ENCODE measurements at regions not wholly inside any gene's neighbourhood (a gene's known extent, or its start where the extent isn't known, plus 50 kb on each side); places are given as distances from the start of the nearest gene placed in this dataset.

DNA sequence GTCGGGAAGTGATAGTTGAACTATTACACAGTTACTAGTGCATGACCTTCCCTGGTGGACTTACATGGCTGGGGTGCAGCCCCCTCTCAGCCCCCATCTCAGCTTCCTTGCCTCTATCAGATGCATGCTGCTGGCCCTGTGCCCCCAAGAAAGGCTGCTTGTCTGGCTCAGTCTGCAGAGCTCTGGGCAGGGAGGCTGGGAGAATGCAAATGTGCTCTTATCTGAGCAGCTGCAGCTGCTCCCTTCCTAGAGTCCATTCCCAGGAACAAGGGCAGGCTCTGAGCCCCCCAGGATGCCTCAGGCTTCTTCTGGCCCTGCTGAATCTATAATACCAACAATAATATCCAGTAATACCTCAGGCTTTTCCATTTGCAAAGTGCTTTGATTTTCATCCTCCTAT is 218.1 kb upstream of the SRRM4 start:
- no peak for DNase-seq (ENCODE audit: low read depth)

DNA sequence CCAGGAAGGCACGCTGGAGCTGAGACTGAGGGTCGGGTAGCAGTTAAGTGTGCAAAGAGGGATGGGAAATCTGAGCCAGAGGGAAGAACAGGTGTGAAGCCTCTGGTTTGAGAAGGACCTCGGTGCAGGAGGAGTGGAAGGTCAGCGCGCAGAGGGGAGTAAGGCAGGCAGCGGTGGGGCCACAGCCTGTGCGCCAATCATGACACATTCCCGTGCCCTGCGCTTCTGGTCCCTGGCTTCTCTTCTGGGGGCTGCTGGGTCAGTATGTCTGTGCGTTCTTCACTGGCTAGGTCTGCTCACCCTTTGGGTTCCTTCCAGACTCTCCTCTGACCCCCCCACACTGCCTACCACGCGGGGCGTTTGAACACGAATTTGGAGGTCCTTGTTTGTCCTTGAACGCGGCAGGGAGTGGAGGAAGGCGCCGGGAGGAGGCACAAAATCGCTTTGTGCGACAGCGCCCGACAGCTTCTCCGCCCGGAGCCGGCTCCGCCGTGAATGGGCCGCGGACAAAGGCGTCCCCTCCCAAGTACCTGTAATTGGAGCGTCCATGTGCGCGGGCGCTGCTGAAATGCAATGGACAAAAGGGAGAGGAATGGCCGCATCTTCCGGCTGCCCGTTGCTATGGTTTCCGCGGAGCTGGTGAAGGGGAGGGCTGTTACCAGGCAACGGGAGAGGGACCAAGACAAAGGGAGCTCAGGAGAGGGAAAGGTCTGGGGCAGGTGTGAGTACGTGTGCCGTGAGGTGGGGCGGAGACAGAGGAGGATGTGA is 207.2 kb upstream of the SRRM4 start:
- DNase-seq (ENCODE audit: low read depth), result no peak

DNA sequence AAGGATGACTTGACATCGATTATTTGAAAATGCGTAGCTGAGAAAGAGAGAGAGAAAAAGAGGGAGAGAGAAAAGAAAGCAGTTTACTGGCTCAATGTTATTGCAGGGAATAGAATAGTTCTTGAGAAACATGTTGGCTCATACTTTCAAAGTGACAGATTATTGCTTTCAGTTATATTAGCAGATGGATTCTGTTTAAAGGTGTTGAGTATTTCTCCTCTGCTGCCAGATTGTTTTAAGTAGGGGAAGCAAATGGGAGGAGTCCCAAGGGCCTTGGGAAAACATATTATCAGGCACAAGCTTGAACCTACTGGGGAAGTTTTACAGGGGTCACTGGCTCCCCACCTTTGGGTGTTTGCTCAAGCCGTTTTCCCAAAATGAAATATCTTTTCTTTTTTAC is 203.8 kb upstream of the SRRM4 start:
- no peak for DNase-seq (ENCODE audit: low read depth)

DNA sequence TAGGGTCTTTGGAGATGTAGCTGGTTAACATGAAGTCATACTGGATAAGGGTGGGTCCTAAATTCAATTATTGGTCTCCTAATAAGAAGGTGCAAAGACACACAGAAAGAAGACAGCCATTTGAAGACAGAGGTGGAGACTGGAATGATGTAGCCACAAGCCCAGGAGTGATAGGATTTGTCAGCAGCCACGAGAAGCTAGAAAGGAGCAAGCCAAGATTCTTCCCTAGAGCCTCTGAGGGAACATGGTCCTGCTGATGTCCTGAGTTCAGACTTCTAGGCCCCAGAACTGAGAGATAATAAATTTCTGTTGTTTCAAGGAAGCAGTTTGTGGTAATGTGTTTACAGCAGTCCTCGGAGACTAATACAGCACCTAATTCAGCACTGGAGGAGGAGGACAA is 203.3 kb upstream of the SRRM4 start:
- DNase-seq (ENCODE audit: low read depth), result no peak

DNA sequence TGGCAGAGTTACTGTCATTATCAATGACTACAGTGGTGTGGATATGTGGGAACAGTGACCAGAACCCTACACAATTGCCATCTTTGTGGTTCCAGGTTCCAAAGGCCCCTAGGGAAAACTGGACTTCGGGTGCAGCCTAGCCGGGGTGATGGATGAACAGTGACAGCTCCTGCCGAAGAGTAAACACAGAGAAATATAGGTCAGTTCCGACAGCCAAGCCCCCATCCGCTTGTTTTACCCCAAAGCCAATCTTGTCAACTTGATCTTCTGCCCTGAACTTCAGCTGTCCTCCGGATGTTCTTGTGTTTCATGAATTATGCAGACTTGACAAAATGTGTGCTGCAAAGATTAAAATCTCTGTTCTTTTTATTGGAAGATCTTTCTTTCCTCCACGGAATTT is 200.4 kb upstream of the SRRM4 start:
- DNase-seq (ENCODE audit: low read depth), result no peak

DNA sequence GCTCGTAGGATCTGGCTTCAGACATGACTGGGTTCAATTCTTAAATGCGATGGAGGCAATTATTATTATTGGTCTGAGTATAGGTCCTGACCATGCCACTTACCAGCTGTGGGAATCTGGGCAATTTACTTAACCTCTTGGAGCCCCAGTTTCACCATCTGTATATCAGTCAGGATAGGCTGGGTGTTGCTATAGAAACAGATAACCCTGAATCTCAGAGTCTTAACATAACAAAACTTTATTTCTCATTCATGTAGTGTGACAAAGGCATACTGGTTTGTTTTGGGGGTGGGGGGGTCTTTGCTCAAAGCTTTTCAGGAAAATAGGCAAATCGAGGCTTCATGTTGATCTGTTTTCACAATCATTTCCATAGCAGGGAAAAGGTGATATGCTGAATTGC is 199.6 kb upstream of the SRRM4 start:
- DNase-seq (ENCODE audit: low read depth), result no peak

DNA sequence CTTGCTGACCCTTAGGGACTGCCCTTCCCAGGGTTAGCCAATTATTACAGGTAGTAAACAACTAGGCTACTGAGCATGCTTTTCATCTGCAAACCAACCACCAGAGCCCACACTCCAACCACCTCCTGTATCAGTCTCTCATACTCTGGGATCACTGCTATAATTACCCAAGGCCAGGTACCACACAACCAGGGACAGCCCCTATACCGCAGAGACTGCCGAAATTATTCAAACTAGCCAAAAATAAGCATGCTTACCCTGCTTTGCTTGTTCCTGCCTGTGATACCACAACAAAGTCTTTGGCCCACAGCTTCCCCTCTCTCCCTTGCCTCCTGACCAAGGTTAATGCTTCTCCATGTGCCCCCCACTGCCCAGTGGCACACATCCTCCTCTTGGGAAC is 197.6 kb upstream of the SRRM4 start:
- no peak for DNase-seq (ENCODE audit: low read depth)

DNA sequence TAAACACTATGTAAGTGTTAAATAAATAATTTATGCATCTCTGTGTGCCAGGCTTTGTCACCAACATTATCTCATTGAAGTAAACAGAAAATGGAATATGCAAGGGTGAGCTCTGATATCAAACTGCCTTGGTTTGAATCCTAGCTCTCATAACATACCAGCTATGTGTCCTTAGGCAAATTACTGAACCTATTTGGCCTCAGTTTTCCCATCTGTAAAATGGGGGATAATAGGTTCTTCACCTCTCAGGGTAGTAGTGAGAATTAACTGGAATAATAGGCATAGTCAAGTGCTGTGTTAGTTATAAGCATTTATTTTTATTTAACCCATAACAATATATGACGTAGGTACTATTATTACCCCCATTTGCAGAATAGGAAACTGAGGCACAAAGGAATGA is 190.8 kb upstream of the SRRM4 start:
- no peak for DNase-seq (ENCODE audit: low read depth)

DNA sequence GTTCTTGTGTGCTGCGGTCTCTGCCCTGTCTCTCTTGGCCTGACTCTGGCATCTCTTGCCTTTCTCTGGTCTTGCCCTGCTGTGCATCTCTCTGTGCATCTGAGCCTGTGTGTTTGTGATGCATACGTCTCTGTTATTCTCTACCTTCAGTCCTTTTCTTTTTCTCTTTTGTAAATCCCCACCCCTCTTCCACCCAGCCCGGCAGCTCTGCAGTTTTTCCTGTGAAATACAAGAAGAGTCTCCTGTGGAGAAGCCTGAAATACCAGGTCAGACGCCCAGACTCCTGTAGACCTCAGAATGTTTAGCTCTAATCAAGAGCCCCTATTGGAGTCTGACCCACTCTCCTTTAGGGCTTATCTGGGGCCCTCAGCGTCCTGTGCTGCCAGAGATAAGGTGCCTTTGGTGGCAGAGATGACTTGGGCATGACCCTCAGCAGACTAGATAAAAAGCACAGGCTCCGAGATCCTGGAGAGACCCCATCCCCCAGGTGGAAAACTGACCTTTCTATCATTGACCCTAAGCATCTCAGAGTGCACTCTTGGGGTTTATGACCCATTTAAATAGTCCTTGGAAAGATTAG is 167.5 kb upstream of the SRRM4 start:
- DNase-seq (ENCODE audit: low read depth), result no peak

DNA sequence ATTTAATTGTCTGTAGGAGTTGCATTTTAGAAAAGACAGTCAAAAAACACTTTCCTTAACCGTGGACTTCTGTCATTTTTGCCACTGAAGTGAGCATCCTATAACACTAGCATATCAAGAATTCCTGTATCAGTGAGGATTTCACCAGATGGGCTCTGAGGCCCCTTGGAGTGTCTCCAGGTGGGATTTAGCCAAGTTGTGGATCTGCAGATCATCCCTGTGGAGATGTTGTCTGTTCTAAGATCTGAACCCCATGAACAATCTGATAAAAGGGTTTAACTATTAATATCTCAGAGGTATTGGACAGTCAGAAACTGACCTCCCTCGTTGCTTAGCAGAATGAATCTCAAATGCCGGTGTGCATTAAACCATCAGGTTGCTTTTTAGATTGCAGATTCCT is 165.0 kb upstream of the SRRM4 start:
- DNase-seq (ENCODE audit: low read depth), result no peak

DNA sequence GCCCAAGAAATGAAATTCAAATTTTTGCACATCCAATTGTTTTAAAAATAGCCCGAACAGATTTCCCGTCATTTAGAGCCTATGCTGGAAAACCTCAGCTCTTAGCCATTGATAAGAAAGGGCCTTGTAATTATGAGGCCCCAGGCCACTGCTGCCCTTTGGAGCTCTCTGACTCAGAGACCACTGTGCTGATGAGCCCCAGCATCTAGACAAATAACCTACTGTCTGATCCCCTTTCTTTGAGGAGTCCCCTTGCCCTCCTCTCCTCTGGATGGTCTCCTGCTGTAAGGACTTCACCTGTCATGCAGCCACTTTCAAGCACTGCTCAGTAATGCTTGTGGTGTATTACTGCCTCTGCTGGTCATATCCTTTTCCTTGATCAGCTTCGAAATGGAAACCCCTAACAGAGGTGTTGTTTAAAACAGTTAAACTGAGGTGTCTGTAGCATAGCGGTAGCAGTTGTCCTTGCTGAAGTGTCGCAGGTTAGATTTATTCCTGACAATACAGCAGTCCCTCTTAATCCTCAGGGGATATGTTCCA is 159.9 kb upstream of the SRRM4 start:
- DNase-seq (ENCODE audit: low read depth), result no peak

DNA sequence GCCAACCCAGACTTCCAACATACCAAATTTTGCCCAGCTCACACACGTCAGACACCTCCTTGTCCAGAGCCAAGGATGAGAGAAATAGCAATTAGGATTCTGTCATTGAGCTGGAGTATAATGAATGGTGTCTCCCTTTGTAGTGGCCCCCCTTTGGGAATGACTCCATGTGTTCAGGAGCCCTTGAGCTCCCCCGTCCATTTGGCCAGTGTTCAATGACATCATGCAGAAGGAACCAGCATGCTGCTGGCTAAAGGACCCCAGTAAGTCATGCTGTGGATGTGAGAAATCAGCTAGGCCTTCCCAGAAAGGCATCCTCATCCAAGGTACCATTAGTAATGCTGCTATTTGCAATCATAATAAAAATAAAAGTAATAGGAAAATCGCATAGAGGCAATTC is 158.8 kb upstream of the SRRM4 start:
- no peak for DNase-seq (ENCODE audit: low read depth)

DNA sequence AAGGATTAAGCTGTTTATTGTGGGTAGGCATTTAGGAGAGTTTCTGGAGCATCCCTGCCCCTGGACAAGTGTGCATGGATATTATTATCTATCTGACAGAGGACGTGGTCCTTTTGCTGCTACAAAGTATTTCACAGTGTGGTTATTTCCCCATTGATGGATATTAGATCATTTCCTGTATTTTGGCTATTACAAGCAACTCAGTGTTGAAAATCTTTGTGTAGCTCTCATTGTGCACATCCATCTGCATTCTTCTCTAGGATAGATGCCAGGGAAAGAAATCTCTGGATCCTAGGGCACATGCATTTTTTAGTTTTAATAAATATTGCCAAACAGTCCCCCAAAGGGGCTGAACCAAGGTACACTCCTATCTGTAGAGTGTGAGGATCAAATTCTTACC is 154.3 kb upstream of the SRRM4 start:
- no peak for DNase-seq (ENCODE audit: low read depth)

DNA sequence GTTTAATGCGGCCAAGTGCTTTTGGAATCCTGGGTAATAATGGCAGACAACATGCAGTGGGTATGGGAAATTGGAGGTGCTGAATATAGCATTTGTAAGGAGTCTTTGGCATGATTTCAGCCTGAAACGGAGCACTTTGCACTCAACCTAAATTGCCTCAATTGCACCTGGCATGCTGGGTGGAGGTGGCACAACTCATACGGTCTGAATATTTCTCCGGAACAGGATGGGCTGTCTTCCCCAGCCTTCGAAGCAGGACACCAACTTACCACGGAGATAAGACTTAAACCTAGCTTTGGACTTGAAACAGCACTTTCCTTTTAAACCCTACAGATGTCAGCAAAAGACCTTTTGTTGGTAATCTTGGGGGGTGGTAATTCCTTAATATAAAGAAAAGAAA is 153.7 kb upstream of the SRRM4 start:
- no peak for DNase-seq (ENCODE audit: low read depth)

DNA sequence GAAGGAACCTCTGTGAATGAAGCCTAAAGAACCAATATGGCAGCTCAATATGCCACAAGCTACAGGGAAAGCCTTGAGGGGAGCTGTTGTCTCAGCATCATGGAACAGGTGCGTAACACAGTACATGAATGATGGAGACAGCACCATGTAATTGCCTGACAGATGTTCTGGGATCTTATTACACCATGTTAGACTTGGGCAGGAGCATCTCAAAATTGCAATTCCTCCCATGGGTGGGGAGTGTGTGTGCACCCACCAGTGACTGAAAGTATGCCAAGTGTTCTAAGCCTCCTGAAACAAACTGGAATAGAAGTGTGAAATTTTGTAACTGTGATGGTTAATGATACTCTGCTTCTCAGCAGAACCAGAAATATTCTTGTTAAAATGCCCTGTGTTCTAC is 151.0 kb upstream of the SRRM4 start:
- no peak for DNase-seq (ENCODE audit: low read depth)

DNA sequence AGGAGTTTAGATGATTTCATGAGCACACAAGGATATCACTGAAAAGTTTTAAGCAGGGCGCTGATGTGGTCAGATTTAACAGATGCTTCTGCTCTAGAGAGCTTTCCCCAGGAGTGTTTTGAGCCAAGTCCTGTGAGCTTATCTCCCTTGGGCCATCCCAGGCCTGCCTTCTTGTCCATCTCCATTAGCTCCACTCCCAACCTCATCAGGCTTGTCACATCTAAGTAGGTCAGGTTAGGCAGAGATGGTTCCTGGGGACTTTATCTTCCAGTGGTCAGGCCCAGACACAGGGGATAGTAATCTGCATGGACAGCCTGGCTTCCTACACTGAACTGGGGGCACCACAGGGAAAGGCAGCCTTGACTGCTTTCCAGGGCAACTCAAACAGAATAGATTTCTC is 145.4 kb upstream of the SRRM4 start:
- DNase-seq (ENCODE audit: low read depth), result no peak

DNA sequence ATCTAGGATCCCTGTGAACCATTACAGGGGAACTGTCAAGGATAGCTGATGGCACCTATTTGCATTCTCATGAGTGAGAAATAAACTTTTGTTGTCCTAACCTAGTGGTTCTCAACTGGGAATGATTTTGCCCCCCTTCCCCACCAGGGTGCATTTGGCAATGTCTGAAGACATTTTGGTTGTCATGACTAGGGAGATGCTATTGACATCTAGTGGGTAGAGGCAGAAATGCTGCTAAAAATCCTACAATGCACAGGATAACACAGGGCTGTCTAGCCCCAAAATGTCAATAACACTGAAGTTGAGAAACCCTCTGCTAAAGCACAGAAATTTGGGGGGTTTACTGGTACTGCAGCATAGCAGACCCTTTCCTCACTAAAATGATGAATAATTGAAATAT is 140.9 kb upstream of the SRRM4 start:
- no peak for DNase-seq (ENCODE audit: low read depth)

DNA sequence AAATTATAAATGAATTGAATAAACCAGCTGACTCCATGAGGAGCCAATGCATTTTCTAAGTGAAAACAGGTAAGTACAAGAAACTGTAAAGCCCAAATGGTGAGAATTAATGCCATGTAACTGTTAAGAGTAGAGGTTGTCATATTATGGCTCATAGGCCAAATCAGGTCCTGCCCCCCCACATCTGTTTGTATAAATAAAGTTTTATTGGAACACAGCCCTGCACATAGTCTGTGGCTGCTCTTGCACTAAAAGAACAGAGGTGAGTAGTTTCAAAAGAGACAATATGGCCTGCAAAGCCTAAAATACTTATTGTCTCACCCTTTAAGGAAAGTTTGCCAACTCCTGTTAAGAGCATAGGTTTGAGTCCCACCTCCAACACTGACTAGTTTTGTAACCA is 140.5 kb upstream of the SRRM4 start:
- DNase-seq (ENCODE audit: low read depth), result no peak

DNA sequence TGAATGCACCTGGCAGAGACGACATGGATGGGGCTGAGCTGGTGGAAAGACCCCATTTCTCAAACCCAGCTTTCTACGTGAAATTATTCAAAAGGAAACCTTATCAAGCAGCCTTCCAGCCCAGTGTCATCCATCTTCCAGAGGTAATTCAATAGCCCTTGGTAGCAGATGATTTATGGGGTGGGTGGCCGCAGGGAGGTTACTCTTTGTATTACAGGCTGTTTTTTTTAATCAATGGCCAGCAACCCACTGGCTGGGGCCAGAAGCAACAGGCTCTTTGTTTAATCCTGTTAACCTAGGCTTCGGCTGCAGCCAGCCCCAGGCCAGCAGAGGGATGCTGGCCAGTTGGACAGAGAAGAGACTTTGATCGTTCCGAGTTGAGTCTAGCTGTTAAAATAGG is 139.8 kb upstream of the SRRM4 start:
- DNase-seq (ENCODE audit: low read depth), result no peak

DNA sequence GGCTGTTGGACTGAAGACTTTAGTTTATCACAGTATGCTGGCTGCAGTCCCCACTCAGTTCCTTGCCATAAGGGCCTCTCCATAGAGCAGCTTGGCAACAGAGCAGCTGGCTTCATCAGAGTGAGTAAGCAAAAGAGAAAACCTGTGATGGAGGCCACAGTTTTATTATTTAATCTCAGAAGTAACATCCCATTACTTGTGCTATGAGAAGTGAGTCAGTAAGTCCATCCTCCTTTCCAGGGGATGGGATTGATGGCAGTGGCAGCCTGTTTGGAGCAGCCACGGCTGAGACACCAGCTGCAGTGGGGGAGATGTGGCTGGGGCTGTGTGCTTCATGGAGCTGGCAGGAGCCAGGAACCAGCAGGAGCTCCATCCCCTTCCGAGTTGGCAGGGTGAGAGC is 138.5 kb upstream of the SRRM4 start:
- DNase-seq (ENCODE audit: low read depth), result no peak

DNA sequence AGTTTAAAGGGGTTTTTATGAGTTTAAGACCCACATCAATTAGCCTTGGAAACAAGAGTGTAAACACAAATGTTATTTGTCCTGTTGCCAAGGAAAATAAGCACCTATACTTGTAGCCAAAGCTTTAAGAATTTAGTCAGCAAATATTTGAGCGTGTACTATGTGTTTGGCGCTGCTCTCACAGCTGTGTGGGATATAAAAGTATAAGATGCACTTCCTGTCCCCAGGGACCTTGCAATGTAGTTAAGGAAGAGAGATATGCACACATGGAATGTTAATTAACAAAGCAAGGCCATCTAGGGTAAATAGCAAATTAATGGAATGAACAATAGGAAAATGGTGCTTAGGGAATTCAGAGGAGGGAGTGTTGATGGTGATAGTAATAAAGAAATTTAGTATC is 134.9 kb upstream of the SRRM4 start:
- no peak for DNase-seq (ENCODE audit: low read depth)

DNA sequence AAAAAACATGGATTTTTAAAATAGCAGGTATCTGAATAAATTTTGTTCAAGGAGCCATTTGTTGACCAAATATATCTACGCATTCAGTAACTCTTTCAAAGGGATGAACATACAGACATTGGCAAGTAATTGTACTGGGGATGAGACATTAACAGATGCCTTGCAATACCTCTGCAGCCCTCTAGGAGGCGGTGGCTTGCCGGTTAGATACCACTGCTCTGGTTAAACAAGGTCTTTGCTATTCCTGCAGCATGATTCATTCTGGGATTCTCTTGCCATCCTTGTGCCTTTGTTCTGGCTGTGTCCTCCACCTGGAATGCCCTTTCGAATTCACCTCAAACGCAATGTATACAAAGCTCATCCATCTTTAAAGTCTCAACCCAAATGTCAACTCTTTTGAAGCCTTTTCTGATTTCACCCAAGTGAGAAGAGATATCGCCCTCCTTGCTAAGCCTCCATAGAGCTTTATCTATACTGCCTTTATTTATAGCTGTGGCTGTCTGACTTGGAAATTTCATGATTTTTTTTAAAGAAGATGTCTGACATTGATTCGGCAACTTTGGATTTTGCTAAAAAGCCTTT is 131.0 kb upstream of the SRRM4 start:
- DNase-seq (ENCODE audit: low read depth), result no peak

DNA sequence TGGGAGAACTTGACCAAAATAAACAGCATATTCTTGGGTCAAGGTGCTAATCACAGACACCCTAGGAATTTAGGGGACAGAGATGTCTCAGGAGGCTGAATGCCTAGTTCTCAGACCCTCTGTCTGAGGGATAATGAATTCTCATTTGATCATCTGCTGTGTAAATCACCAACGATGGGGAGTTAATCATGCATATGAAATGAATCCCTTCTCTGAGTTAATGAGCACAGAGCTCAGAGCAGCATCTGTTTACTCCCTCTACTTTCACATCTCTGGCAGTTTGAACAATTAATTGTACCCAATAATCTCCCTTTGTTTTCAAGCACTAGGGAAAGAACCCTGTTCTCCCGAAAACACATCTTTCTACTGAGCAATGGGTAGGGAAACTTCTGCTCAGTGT is 129.4 kb upstream of the SRRM4 start:
- no peak for DNase-seq (ENCODE audit: low read depth)

DNA sequence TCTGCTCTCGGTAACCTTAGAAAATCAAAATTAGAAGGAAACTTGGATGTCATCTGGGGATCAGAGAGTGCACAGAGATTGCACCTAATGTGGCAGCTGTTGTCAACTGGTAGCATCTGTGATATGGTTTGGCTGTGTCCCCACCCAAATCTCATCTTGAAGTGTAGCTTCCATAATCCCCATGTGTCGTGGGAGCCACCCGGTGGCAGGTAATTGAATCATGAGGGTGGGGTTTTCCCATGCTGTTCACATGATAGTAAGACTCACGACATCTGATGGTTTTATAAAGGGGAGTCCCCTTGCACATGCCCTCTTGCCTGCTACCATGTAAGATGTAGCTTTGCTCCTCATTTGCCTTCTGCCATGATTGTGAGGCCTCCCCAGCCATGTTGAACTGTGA is 127.7 kb upstream of the SRRM4 start:
- no peak for DNase-seq (ENCODE audit: low read depth)
